Sigmoid colon (tissue), 6 donors: ENCODE measurements at regions not wholly inside any gene's neighbourhood (a gene's known extent, or its start where the extent isn't known, plus 50 kb on each side); places are given as distances from the start of the nearest gene placed in this dataset.

Experiments
- DNase-seq: peaks from one replicate; pipeline ENCODE4 v3.0.0-alpha.2; 2019
- H3K27ac ChIP-seq, 4 donors: fragments of 200-600 bp; sonication (generic); one replicate each; pipeline ENCODE4 v1.5.1; 2016 to 2019; ENCODE audit warnings: mild to moderate bottlenecking in 1 of 4
- H3K27me3 ChIP-seq, 3 donors: fragments of 200-600 bp; sonication (generic); one replicate each; pipeline ENCODE4 v1.5.1; 2019; ENCODE audit warnings: mild to moderate bottlenecking in 1 of 3
- H3K36me3 ChIP-seq, 4 donors: fragments of 200-600 bp; sonication (generic); one replicate each; pipeline ENCODE4 v1.5.1; 2016 to 2019
- H3K4me1 ChIP-seq, 4 donors: fragments of 200-600 bp; sonication (generic); one replicate each; pipeline ENCODE4 v1.5.1; 2017 to 2019
- H3K4me3 ChIP-seq, 4 donors: fragments of 200-600 bp; sonication (generic); one replicate each; pipeline ENCODE4 v1.5.1; 2017 to 2019; ENCODE audit warnings: mild to moderate bottlenecking in 2 of 4, moderate library complexity in 1 of 4
- H3K9me3 ChIP-seq, 4 donors: fragments of 200-600 bp in 3 of 4; sonication (generic) in 3 of 4; one replicate each; pipeline versions ENCODE4 v1.5.1 to v1.6.1; 2013 to 2019
- CTCF ChIP-seq, 4 experiments: fragments of 450-650 bp in 3 of 4; fragments of 200-600 bp in 1 of 4; IDR thresholded peaks; one replicate each; pipeline ENCODE4 v1.5.1; 2016 to 2019; ENCODE audit warnings: antibody characterized with exemption in 4 of 4, mild to moderate bottlenecking in 3 of 4, moderate library complexity in 2 of 4
- EP300 ChIP-seq, 4 donors: sonication (generic); formaldehyde crosslinking; IDR thresholded peaks; one replicate each; pipeline ENCODE4 v1.6.1; 2017; ENCODE audit warnings: antibody characterized with exemption in 4 of 4
- POLR2A ChIP-seq, 2 donors: fragments of 450-650 bp; IDR thresholded peaks; one replicate each; pipeline ENCODE4 v1.6.1; 2016; ENCODE audit warnings: antibody characterized with exemption in 2 of 2, mild to moderate bottlenecking in 2 of 2, moderate library complexity in 2 of 2
- POLR2AphosphoS5 ChIP-seq, 4 donors: sonication (generic); formaldehyde crosslinking; IDR thresholded peaks; one replicate each; pipeline ENCODE4 v1.6.1; 2017; ENCODE audit warnings: antibody characterized with exemption in 4 of 4
- whole genome bisulfite sequencing, 2 donors: extraction: QIAGEN DNeasy Blood & Tissue Kit; methylation state at CpG; one replicate each; pipeline ENCODE4 v1.1.7; 2013; 5-methylcytosine and 5-hydroxymethylcytosine counted together
- intact Hi-C: fragments of 100-400 bp; cut with DNase I; formaldehyde crosslinking; loops from one replicate; pipeline ENCODE4 v1.15.1; 2023
- donor health status: healthy with polysubstance abuse.
- donor health status: healthy.

GRCh38 chr21:28445141-28445830, 547.4 kb downstream of the LTN1 start:
- Histone ChIP-seq H3K4me1 (no peaks in the 10 kb centered on the region), H3K9me3 (no peaks in the 10 kb centered on the region), H3K27ac (no peak overlapping the region), H3K27me3 (no peaks in the 10 kb centered on the region), H3K36me3 (no peaks in the 10 kb centered on the region), H3K4me3 (no peak overlapping the region)
- WGBS, 2 donors, result 81 to 85% methylated on average over 3 of the region's 3 CpGs
- intact Hi-C loops, result no loop called here
- no peak for DNase-seq
- TF ChIP-seq POLR2A (IDR thresholded peaks at IDR 0.05), result no peak
- TF ChIP-seq EP300 (IDR thresholded peaks at IDR 0.05), result no peak
- no peak for TF ChIP-seq CTCF (IDR thresholded peaks at IDR 0.05)
- TF ChIP-seq POLR2AphosphoS5 (IDR thresholded peaks at IDR 0.05), result no peak

- TF ChIP-seq CTCF (IDR thresholded peaks at IDR 0.05) (no peak), EP300 (IDR thresholded peaks at IDR 0.05) (no peak), POLR2AphosphoS5 (IDR thresholded peaks at IDR 0.05) (no peak), POLR2A (IDR thresholded peaks at IDR 0.05) (no peak)
- Histone ChIP-seq H3K27me3 (no peaks in the 10 kb centered on the region), H3K9me3 (no peaks in the 10 kb centered on the region), H3K4me3 (no peak overlapping the region), H3K27ac (no peak overlapping the region), H3K36me3 (no peaks in the 10 kb centered on the region), H3K4me1 (no peaks in the 10 kb centered on the region)
- intact Hi-C loops, result no loop called here
- no peak for DNase-seq
Observed at GRCh38 chr21:28444557-28444956, 548.1 kb downstream of the LTN1 start.

GRCh38 chr21:28444111-28444510, 548.6 kb downstream of the LTN1 start:
- Histone ChIP-seq H3K27ac (no peak overlapping the region), H3K36me3 (no peaks in the 10 kb centered on the region), H3K27me3 (no peaks in the 10 kb centered on the region), H3K9me3 (no peaks in the 10 kb centered on the region), H3K4me3 (no peak overlapping the region), H3K4me1 (no peaks in the 10 kb centered on the region)
- no peak for DNase-seq
- intact Hi-C loops, result no loop called here
- 65 to 70% methylated on average over 2 of the region's 2 CpGs for WGBS, 2 donors
- TF ChIP-seq POLR2A (IDR thresholded peaks at IDR 0.05) (no peak), CTCF (IDR thresholded peaks at IDR 0.05) (no peak), EP300 (IDR thresholded peaks at IDR 0.05) (no peak), POLR2AphosphoS5 (IDR thresholded peaks at IDR 0.05) (no peak)

- intact Hi-C loops, result no loop called here
- no peak for DNase-seq
- TF ChIP-seq EP300 (IDR thresholded peaks at IDR 0.05), result no peak
- TF ChIP-seq POLR2AphosphoS5 (IDR thresholded peaks at IDR 0.05), result no peak
- no peak for TF ChIP-seq POLR2A (IDR thresholded peaks at IDR 0.05)
- TF ChIP-seq CTCF (IDR thresholded peaks at IDR 0.05), result no peak
Observed at GRCh38 chr21:28442624-28443023, 550.1 kb downstream of the LTN1 start.

GRCh38 chr21:28442085-28442484, 550.6 kb downstream of the LTN1 start:
- Histone ChIP-seq H3K9me3 (no peaks in the 10 kb centered on the region), H3K27ac (no peak overlapping the region), H3K4me3 (no peak overlapping the region), H3K4me1 (no peaks in the 10 kb centered on the region), H3K36me3 (no peaks in the 10 kb centered on the region), H3K27me3 (no peaks in the 10 kb centered on the region)
- intact Hi-C loops, result no loop called here
- 81 to 88% methylated on average over 4 of the region's 4 CpGs for WGBS, 2 donors
- DNase-seq, result no peak
- no peak for TF ChIP-seq CTCF (IDR thresholded peaks at IDR 0.05)
- TF ChIP-seq EP300 (IDR thresholded peaks at IDR 0.05), result no peak
- no peak for TF ChIP-seq POLR2AphosphoS5 (IDR thresholded peaks at IDR 0.05)
- TF ChIP-seq POLR2A (IDR thresholded peaks at IDR 0.05), result no peak

More at GRCh38 chr21:28442624-28443023, 550.1 kb downstream of the LTN1 start:
- no peaks in the 10 kb centered on the region for H3K4me1 ChIP-seq
- H3K4me3 ChIP-seq, result no peak overlapping the region
- H3K36me3 ChIP-seq, result no peaks in the 10 kb centered on the region
- no peaks in the 10 kb centered on the region for H3K9me3 ChIP-seq
- H3K27me3 ChIP-seq, result no peaks in the 10 kb centered on the region
- no peak overlapping the region for H3K27ac ChIP-seq
